ENCODE measurements at regions not wholly inside any gene's neighbourhood (a gene's known extent, or its start where the extent isn't known, plus 50 kb on each side); places are given as distances from the start of the nearest gene placed in this dataset.

DNA sequence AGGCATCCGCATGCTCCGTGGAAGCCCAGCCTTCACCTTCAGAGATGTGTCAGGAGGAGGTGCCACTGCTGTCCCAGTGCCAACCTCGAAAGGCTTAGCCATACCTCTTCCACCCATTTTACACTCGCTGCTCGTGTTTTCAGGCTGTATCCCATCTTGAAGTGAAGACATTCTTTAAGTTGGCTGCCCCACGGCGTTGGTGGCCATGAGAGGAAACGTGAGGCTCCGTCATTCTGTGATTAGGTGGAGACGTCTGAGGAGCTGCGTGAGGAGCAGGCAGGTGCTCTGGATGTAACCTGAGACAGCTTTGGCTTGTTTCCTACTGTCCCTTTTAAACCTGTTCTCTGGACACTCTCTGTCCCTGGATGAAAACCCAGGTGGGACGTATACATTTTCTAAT, 159.9 kb upstream of the RNF32 start:
- Histone ChIP-seq H3K36me3 (no peaks in the 10 kb centered on the region), H3K9me3 (no peaks in the 10 kb centered on the region), H3K4me3 (no peak overlapping the region), H3K4me1 (no peaks in the 10 kb centered on the region), H3K27me3 (no peaks in the 10 kb centered on the region), H3K27ac (no peak overlapping the region)
- intact Hi-C loops (cut with DNase I) = no loop called here
- TF ChIP-seq, protein P1, sequence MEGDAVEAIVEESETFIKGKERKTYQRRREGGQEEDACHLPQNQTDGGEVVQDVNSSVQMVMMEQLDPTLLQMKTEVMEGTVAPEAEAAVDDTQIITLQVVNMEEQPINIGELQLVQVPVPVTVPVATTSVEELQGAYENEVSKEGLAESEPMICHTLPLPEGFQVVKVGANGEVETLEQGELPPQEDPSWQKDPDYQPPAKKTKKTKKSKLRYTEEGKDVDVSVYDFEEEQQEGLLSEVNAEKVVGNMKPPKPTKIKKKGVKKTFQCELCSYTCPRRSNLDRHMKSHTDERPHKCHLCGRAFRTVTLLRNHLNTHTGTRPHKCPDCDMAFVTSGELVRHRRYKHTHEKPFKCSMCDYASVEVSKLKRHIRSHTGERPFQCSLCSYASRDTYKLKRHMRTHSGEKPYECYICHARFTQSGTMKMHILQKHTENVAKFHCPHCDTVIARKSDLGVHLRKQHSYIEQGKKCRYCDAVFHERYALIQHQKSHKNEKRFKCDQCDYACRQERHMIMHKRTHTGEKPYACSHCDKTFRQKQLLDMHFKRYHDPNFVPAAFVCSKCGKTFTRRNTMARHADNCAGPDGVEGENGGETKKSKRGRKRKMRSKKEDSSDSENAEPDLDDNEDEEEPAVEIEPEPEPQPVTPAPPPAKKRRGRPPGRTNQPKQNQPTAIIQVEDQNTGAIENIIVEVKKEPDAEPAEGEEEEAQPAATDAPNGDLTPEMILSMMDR (IDR thresholded peaks at IDR 0.05) = no peak
- ATAC-seq = no peak
- DNase-seq = no peak

DNA sequence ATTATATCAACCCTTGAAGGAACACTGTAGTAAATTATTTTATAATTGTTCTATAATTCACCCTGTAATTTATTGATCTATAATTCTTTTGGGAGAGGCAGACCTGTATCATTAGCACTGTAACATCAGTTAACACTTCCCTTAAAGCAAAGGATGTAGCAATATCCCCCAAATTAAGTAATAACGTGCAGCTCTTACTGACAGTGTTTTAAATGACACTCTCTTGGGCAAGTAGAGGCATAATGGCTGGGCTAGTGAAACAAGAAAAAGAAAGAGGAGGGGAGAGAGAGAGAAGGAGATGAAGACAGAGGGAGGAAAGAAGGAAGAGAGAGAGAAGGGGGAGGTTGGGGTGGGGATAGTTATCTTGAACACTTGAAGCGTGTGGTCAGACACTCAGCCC, 161.0 kb upstream of the RNF32 start:
- TF ChIP-seq, protein P1 (IDR thresholded peaks at IDR 0.05) = no peak
- H3K4me1 ChIP-seq = no peaks in the 10 kb centered on the region
- H3K9me3 ChIP-seq = no peaks in the 10 kb centered on the region
- H3K27me3 ChIP-seq = no peaks in the 10 kb centered on the region
- no peak overlapping the region for H3K27ac ChIP-seq
- ATAC-seq (no peak), DNase-seq (no peak)
- intact Hi-C loops (cut with DNase I) = loop anchor here in 1 of 2 donors (10.0 kb wide), 1 partner anchor 675 kb away; no protein-coding TSS in a partner anchor
- no peaks in the 10 kb centered on the region for H3K36me3 ChIP-seq
- no peak overlapping the region for H3K4me3 ChIP-seq

DNA sequence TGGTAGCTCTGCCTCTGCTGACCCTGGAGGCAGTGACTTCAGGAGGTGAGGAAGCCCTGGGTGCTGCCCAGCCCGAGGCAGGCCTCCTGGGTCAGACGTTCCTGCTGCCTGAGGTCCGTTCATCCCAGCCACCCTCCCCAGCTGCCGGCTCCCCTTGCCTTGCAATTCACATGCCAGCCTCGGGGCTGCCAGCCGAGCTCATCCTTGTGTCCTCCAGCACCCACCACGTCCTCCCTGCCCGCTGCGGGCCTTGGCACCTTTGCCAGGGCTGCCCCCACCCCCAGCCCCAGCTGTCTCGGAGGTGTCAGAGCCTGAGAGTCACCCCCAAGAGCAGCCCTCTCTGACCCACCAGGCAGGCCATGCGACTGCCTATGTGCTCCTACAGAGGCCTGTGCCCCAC, 162.1 kb upstream of the RNF32 start:
- no peak for ATAC-seq
- peak in 1 of 4 donors; percentile 65 for DNase-seq
- no peak overlapping the region for H3K27ac ChIP-seq
- no peaks in the 10 kb centered on the region for H3K27me3 ChIP-seq
- H3K4me3 ChIP-seq = no peak overlapping the region
- TF ChIP-seq, protein P1 (IDR thresholded peaks at IDR 0.05) = no peak
- H3K36me3 ChIP-seq = no peaks in the 10 kb centered on the region
- intact Hi-C loops (cut with DNase I) = loop anchor here in 1 of 2 donors (10.0 kb wide), 1 partner anchor 674 kb away; no protein-coding TSS in a partner anchor
- no peaks in the 10 kb centered on the region for H3K9me3 ChIP-seq
- H3K4me1 ChIP-seq = no peaks in the 10 kb centered on the region

DNA sequence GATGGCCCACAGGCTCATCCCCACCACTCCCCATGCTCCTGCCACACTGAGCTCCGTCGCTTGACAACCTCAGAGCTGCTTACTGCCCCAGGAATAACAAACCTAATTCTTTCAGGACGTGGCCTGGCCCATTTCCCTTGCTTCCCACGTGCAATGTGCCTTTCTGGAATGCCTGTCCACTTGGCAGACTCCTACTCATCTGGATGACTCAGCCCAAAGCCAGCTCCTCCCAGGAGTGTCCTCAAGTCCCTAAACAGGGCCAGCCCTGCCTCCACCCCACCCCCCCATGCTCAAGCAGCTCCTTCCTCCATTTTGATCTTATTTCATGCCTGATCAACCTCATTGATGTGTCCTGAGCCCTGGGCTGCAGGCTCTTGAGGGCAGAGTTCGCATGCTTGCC, 164.9 kb upstream of the RNF32 start:
- TF ChIP-seq, protein P1 (IDR thresholded peaks at IDR 0.05) = no peak
- Histone ChIP-seq H3K4me3 (no peak overlapping the region), H3K4me1 (no peaks in the 10 kb centered on the region), H3K36me3 (no peaks in the 10 kb centered on the region), H3K27me3 (no peaks in the 10 kb centered on the region), H3K27ac (no peak overlapping the region), H3K9me3 (no peaks in the 10 kb centered on the region)
- intact Hi-C loops (cut with DNase I) = loop anchor here in 1 of 2 donors (10.0 kb wide), 1 partner anchor 671 kb away; no protein-coding TSS in a partner anchor
- peak; percentile 82 for ATAC-seq
- DNase-seq = peak in 2 of 4 donors; percentile 61 to 68

DNA sequence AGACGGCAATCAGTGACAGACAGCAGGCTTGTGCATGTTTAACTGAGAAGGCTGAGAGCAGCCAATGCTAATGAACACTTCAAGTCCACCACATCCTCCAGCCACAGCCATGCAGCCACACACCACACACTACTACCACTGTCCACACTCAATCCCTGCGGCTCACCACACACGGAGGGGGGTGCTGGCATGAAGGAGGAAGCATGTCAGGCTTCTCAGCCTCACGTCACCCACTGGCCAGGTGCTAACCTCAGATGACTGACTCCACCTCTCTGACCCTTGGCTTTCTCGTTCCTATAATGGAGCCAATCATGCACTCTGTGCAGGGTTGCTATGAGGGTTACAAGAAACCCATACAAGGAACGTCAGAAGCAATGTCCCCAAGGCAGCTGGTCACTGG, 165.4 kb upstream of the RNF32 start:
- Histone ChIP-seq H3K4me3 (no peak overlapping the region), H3K27ac (no peak overlapping the region), H3K9me3 (no peaks in the 10 kb centered on the region), H3K4me1 (no peaks in the 10 kb centered on the region), H3K36me3 (no peaks in the 10 kb centered on the region), H3K27me3 (no peaks in the 10 kb centered on the region)
- intact Hi-C loops (cut with DNase I) = loop anchor here in 1 of 2 donors (10.0 kb wide), 1 partner anchor 670 kb away; no protein-coding TSS in a partner anchor
- no peak for ATAC-seq
- TF ChIP-seq, protein P1 (IDR thresholded peaks at IDR 0.05) = no peak
- no peak for DNase-seq

All from left lung (tissue), 4 donors.